GM19043 (cell line): ENCODE measurements at regions not wholly inside any gene's neighbourhood (a gene's known extent, or its start where the extent isn't known, plus 50 kb on each side); places are given as distances from the start of the nearest gene placed in this dataset.

Experiments
- ATAC-seq: cut with Tn5 transposase; IDR thresholded peaks from one replicate; pipeline ENCODE4 v1.9.1; 2021; ENCODE audit warnings: low read depth; ENCODE audit not compliant: unreplicated experiment

DNA sequence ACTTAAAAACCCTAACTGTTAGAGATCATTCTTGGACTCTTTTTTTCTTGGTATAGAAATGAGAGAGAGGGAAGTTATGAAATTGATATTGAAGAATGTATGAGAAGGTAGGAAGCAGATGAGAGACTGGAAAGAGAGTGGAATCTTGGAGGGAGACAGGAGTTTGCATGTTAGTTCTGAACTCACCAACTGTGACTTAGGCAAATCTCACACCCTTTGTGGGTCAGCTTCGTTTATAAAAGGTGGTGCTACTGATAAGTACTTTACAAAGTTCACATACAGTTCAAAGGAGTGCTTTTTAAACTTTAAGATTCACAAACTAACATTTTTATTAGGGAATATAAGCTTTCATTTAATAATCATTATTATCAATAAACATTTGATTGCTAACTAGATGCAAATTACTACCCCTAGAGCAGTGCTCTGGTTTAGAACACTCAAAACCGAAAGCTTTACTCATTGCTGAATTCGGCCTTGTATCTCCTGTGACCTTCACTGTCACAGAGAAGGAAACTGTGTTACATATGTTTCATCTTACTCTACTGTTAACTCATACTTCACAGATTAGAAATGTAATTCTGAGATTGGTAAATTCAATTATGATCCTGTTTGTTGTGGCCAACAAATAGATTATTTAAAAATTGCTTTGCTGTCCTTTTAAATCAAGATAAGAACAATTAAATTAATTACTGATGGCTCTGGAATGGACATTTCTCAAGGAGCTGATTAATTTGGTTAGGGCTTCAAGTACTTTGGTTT lies 143.2 kb downstream of the RMI1 start:
- ATAC-seq: peak; percentile 93

- no peak for ATAC-seq
Measured at GRCh38 chr9:84125046-84125445, 144.4 kb downstream of the RMI1 start.

DNA sequence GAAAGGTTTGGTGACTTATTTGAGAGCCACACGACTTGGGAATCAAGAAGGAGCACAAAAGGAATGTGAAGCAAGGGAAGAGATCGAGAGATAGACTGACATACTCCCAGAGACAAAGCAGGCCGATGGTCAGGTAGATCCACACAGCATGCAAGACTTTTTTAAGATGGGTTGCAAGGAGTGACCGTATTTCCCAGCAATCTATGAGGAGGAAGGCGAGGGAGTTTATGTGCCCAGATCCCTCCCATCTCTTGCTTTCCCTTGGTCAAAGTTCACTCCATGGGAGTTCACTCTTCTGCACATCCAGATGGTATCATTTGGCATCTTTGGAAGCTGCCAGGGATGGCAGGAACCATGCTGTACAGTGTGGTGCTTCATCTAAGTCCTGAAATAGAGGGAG lies 148.9 kb downstream of the RMI1 start:
- no peak for ATAC-seq

DNA sequence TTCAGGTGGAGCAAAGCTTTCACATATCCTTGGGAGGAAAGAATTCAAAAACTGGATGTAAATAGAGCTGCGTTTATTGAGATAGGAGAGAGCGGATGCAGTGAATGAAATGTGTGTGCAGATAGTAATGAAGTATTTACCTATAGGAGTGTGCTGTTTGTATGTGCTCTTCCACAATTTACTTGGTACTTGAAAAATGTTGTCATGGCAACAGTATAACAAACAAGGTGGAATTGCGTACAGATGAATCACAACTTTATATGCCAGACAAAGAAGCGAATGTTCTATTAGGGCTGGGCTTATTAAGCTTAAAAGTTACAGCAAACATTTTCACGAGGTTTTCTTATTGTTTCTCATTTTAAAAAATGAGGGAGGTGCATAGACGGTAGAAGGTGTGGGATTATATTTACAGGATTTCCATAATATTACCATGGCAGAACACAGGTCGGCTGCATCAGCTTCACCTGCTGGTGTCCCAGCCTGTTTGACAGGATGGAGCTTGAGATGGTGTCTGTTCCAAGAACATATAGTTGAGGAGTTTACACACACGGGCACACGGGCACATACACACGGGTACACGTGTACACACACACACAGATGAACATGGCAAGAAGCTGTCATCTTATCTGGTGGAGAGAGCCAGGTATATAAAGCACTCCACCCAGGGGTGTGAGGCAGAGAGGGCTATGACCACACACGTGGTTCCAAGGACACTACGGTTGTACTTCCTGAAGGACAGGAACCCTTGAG lies 155.7 kb downstream of the RMI1 start:
- ATAC-seq: no peak

GRCh38 chr9:84137968-84138367 lies 157.4 kb downstream of the RMI1 start:
- no peak for ATAC-seq

GRCh38 chr9:84138541-84138940 lies 157.9 kb downstream of the RMI1 start:
- ATAC-seq: no peak

GRCh38 chr9:84139296-84140070 lies 158.9 kb downstream of the RMI1 start:
- ATAC-seq: no peak

DNA sequence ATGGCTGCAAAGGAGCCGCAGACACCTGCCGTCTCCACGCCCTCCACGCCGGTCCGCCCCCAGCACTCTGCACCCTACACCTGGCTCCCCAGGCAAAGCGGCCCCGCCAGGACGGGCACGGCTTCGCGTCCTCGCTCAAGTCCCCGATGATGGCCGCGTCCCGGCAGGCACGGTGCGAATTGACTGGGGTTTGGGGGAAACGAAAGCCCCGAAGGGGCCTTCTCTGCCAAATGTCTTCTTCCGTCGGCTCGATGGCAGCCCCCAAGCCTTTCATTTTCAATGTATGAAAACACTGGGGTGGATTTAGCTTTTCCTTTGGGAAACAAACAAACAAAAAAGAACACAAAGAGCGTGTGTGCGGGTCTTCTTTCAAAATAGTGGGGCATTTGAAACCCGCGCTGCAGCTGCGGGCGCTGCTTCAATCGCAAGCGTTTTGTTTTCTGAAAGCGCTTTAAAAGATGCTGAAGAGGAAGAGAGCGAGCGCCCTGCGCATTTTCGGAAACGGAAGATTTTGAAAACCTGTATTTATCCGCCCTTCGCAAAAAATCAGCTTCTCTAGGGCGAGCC lies 160.0 kb downstream of the RMI1 start:
- ATAC-seq: no peak

DNA sequence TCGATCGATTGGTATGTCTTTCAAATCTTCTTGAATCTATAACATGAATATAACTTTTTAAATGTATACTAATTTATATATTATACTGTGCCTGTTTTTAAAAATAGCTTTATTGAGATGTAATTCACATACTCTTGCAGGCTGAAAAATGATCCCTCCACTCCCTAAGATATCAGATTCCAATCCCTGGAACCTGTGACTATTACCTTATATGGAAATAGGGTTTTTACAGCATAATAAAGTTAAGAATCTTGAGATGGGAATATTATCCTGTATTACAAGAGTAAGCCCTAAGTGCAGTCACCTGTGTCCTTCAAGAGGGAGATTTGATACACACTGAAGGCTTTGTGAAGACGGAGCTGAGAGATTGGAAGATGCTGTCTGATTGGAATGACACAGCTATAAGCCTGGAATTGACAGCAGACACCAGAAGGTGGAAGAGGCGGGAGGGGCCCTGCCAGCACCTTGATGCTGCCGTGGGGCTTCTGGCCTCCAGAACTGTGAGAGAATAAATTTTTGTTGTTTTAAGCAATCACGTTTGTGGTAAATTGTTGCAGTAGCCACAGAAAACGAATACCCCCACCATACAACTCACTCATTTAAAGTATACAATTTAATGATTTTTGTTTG lies 161.3 kb downstream of the RMI1 start:
- no peak for ATAC-seq

GRCh38 chr9:84145031-84145430 lies 164.4 kb downstream of the RMI1 start:
- no peak for ATAC-seq

- no peak for ATAC-seq
Measured at GRCh38 chr9:84145780-84146179, 165.2 kb downstream of the RMI1 start.

- ATAC-seq: no peak
Measured at GRCh38 chr9:84146893-84147710, 166.5 kb downstream of the RMI1 start.

DNA sequence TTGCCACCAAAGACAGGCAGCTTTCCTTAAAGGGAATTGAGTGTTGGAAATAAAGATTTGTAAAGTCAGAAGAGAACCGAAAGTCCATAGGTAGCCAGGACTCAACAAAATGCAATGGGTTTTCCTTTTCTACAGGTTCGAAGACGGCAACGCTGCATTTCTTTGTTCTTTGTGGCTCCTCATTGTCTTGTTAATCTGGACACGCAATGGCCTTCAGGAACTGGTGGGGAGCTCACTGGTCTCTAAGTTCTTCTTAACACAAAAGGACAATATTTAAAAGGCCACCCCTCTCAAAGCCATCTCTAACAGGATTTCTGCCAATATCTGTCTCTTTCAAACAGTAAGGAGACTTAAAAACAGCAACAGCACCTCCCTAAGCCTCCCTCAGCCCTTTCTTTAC lies 170.6 kb downstream of the RMI1 start:
- no peak for ATAC-seq

GRCh38 chr9:84151640-84152039 lies 171.0 kb downstream of the RMI1 start:
- ATAC-seq: no peak

- no peak for ATAC-seq
Measured at GRCh38 chr9:84152204-84152603, 171.6 kb downstream of the RMI1 start.

DNA sequence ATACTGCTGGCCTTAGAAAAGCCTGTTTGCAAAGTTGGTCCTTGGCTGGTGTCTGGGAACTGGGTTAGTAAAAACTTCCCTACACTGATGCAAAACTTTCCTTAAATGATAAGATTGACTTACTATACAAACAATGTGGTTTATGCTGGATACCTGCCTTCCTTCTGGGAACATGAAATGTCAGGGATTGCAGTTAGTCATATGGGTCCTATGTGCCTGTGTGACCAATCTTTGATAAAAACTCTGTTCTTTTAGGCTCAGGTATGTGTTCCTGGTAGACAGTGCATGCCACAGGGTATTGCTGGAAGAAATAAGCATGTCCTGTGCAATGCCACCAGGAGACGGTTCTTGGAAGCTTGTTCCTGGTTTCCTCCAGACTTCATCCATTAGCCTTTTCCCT lies 173.3 kb downstream of the RMI1 start:
- no peak for ATAC-seq

- no peak for ATAC-seq
Measured at GRCh38 chr9:84154320-84154719, 173.7 kb downstream of the RMI1 start.

DNA sequence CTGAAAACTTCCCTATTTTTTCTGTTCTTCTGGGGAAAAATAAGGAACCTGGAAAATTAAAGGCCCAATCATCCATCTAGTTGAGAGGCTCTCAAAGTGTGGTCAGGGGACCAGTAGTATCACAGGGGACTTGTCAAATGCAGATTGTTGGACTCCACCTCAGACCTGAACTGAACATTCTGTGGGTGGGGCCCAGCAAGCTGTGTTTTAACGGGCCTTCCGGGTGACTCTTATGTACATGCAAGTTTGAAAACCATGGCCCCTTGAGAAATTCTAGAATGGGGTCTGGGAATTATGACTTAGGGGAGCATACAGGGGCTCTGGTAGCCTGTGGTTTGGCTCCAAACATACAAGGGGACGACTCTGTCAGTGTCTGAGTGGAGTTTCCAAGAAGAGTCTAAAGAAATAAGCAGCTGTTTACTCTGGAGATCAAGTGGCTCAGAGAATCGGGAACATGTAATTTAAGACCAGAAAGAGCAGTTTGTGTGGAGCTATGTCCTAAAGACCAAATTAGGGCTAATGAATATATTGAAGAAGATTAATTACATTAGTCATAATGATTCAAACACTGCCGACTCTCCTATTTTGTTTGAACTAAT lies 177.4 kb downstream of the SLC28A3 start:
- no peak for ATAC-seq

DNA sequence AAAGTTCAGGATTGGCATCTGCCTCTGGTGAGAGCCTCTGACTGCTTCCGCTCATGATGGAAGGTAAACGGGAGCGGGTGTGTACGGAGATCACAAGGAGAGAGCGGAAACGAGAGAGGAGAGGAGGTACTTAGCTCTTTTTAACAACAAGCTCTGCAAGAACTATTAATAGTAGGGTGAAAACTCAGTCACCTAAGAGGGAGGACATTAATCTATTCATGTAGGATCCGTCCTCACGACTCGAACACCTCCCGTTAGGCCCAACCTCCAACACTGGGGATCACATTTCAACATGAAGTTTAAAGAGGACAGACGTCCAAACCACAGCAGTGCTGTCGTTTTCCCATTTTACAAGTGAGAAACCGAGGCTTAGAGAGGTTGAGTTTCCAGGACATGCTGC lies 173.7 kb downstream of the SLC28A3 start:
- ATAC-seq: no peak
